ENCODE measurements at regions not wholly inside any gene's neighbourhood (a gene's known extent, or its start where the extent isn't known, plus 50 kb on each side); places are given as distances from the start of the nearest gene placed in this dataset.

DNA sequence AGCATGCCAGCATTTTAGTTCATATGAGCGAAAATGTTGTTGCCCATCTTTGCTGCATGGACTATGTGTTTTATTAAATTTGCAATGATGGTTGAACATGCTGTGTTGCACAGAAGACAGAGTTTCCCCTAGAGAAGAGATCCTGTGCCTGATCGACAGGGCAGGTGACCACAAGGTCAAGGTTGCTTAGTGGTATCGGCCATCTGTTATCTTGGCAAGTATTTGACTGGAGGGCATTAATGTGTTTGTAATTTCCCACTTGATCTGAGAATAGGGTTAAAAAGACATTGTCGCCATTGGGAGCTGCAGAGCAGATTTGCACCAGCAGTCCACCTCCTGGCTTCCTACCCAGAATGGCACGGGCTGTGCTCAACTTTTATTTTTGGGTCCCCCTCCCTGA lies 1523.6 kb upstream of the WWC1 start:
- TF ChIP-seq, protein P1, sequence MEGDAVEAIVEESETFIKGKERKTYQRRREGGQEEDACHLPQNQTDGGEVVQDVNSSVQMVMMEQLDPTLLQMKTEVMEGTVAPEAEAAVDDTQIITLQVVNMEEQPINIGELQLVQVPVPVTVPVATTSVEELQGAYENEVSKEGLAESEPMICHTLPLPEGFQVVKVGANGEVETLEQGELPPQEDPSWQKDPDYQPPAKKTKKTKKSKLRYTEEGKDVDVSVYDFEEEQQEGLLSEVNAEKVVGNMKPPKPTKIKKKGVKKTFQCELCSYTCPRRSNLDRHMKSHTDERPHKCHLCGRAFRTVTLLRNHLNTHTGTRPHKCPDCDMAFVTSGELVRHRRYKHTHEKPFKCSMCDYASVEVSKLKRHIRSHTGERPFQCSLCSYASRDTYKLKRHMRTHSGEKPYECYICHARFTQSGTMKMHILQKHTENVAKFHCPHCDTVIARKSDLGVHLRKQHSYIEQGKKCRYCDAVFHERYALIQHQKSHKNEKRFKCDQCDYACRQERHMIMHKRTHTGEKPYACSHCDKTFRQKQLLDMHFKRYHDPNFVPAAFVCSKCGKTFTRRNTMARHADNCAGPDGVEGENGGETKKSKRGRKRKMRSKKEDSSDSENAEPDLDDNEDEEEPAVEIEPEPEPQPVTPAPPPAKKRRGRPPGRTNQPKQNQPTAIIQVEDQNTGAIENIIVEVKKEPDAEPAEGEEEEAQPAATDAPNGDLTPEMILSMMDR (IDR thresholded peaks at IDR 0.05) = no peak
- TF ChIP-seq POLR2A (IDR thresholded peaks at IDR 0.05) = no peak
